ENCODE measurements at regions not wholly inside any gene's neighbourhood (a gene's known extent, or its start where the extent isn't known, plus 50 kb on each side); places are given as distances from the start of the nearest gene placed in this dataset.

- no peak overlapping the region for H3K4me3 Mint-ChIP-seq
- Histone ChIP-seq H3K27me3 (replicated peaks in 1 of 4; ENCODE audit: control extremely low read depth in 1 of 4, control insufficient read depth in 3 of 4, insufficient read depth in 4 of 4, low read length in 3 of 4) (peaks cover 0 to 4% (median 0%) of the 10 kb centered on the region in 4 experiments), H3K36me3 (replicated peaks in 1 of 2; ENCODE audit: control extremely low read depth in 1 of 2, control insufficient read depth in 1 of 2, extremely low read depth in 1 of 2, insufficient read depth in 2 of 2, low read length in 1 of 2) (no peaks in the 10 kb centered on the region), H3K9ac (ENCODE audit: low read length) (no peak overlapping the region), H3K79me2 (ENCODE audit: control insufficient read depth, insufficient read depth, low read length) (no peaks in the 10 kb centered on the region), H3K4me2 (replicated peaks; ENCODE audit: low read depth, low read length, poor library complexity, severe bottlenecking) (no peak overlapping the region), H3K27ac (ENCODE audit: low read length in 2 of 2) (no peak overlapping the region), H2AFZ (ENCODE audit: insufficient read depth, low read depth, low read length, poor library complexity, severe bottlenecking) (no peak overlapping the region), H3K4me1 (ENCODE audit: control insufficient read depth in 2 of 2, insufficient read depth in 2 of 2, low read length in 2 of 2) (no peaks in the 10 kb centered on the region), H4K20me1 (ENCODE audit: control insufficient read depth, insufficient read depth, low read length, poor library complexity, severe bottlenecking) (no peaks in the 10 kb centered on the region), H3K4me3 (ENCODE audit: control extremely low read depth in 1 of 5, extremely low read depth in 1 of 5, insufficient read depth in 1 of 5, low read depth in 2 of 5, low read length in 4 of 5) (no peak overlapping the region), H3K9me3 (ENCODE audit: control extremely low read depth in 1 of 3, control insufficient read depth in 2 of 3, insufficient read depth in 1 of 3, low read length in 2 of 3) (no peaks in the 10 kb centered on the region)
- ChIA-PET POLR2A (no interaction called here), CTCF (no interaction called here)
- H3K9me3 Mint-ChIP-seq (ENCODE audit: insufficient read depth), result no peaks in the 10 kb centered on the region
- ATAC-seq (ENCODE audit: low read depth), result no peak
- peaks cover 11% of the 10 kb centered on the region for H3K27me3 Mint-ChIP-seq
- H3K4me1 Mint-ChIP-seq, result no peaks in the 10 kb centered on the region
- no peak for TF ChIP-seq EZH2 (IDR thresholded peaks at IDR 0.05; ENCODE audit: borderline replicate concordance, insufficient read depth, low read depth, low read length, poor library complexity, severe bottlenecking)
- TF ChIP-seq CTCF (IDR thresholded peaks at IDR 0.05), result no peak
- intact Hi-C loops (cut with micrococcal nuclease), result no loop called here
- H3K27ac Mint-ChIP-seq, result no peak overlapping the region
- no peak for DNase-seq
- 100% methylated on average over 1 of the region's 3 CpGs for WGBS (ENCODE audit: insufficient coverage)
Observed at GRCh38 chr5:148938522-148938882, 112.1 kb downstream of the ADRB2 start.

GRCh38 chr5:148939676-148940075, 113.3 kb downstream of the ADRB2 start:
- Histone ChIP-seq H3K9me3 (ENCODE audit: control extremely low read depth in 1 of 3, control insufficient read depth in 2 of 3, insufficient read depth in 1 of 3, low read length in 2 of 3) (no peaks in the 10 kb centered on the region), H3K9ac (ENCODE audit: low read length) (no peak overlapping the region), H3K79me2 (ENCODE audit: control insufficient read depth, insufficient read depth, low read length) (no peaks in the 10 kb centered on the region), H3K4me2 (replicated peaks; ENCODE audit: low read depth, low read length, poor library complexity, severe bottlenecking) (no peak overlapping the region), H3K27ac (ENCODE audit: low read length in 2 of 2) (no peak overlapping the region), H4K20me1 (ENCODE audit: control insufficient read depth, insufficient read depth, low read length, poor library complexity, severe bottlenecking) (no peaks in the 10 kb centered on the region), H3K4me1 (ENCODE audit: control insufficient read depth in 2 of 2, insufficient read depth in 2 of 2, low read length in 2 of 2) (no peaks in the 10 kb centered on the region), H3K4me3 (ENCODE audit: control extremely low read depth in 1 of 5, extremely low read depth in 1 of 5, insufficient read depth in 1 of 5, low read depth in 2 of 5, low read length in 4 of 5) (no peak overlapping the region), H3K36me3 (replicated peaks in 1 of 2; ENCODE audit: control extremely low read depth in 1 of 2, control insufficient read depth in 1 of 2, extremely low read depth in 1 of 2, insufficient read depth in 2 of 2, low read length in 1 of 2) (no peaks in the 10 kb centered on the region), H2AFZ (ENCODE audit: insufficient read depth, low read depth, low read length, poor library complexity, severe bottlenecking) (no peak overlapping the region), H3K27me3 (replicated peaks in 1 of 4; ENCODE audit: control extremely low read depth in 1 of 4, control insufficient read depth in 3 of 4, insufficient read depth in 4 of 4, low read length in 3 of 4) (peaks cover 0 to 4% (median 0%) of the 10 kb centered on the region in 4 experiments)
- ChIA-PET CTCF (interaction anchor here (1.3 to 1.4 kb wide), 2 partner anchors 19 to 207 kb away, joined by 4 to 5 read pairs; no protein-coding TSS in a partner anchor), POLR2A (no interaction called here)
- Mint-ChIP-seq H3K4me3 (no peak overlapping the region), H3K4me1 (no peaks in the 10 kb centered on the region), H3K27ac (no peak overlapping the region), H3K9me3 (ENCODE audit: insufficient read depth) (no peaks in the 10 kb centered on the region), H3K27me3 (peaks cover 12% of the 10 kb centered on the region)
- no CpG with 5 or more reads among the region's 1 CpG for WGBS (ENCODE audit: insufficient coverage)
- TF ChIP-seq EZH2 (IDR thresholded peaks at IDR 0.05; ENCODE audit: borderline replicate concordance, insufficient read depth, low read depth, low read length, poor library complexity, severe bottlenecking) (no peak), CTCF (IDR thresholded peaks at IDR 0.05) (no peak)
- ATAC-seq (ENCODE audit: low read depth), result no peak
- intact Hi-C loops (cut with micrococcal nuclease), result no loop called here
- DNase-seq, result no peak

All from B cell (primary cell).